ENCODE measurements at regions not wholly inside any gene's neighbourhood (a gene's known extent, or its start where the extent isn't known, plus 50 kb on each side); places are given as distances from the start of the nearest gene placed in this dataset.

DNA sequence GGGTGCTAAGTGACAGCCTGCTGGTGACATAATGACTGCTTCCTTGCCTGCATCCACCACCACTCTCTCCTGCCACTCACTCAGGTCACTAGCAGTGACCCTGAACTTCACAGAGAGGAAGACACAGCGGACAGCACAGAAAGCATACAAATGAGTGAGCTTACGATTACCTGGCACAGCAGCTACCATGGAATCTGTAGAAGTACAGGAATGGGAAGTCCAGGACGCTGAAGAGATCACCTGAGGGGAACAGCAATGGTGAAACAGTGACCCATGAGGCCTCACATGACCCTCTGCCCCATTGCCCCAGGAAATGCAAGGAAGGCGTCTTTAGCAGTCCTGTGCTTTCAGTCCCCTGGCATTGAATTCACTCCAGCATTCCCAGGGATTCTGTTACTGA is 96.7 kb upstream of the RIOK3 start:
- TF ChIP-seq, protein P1, sequence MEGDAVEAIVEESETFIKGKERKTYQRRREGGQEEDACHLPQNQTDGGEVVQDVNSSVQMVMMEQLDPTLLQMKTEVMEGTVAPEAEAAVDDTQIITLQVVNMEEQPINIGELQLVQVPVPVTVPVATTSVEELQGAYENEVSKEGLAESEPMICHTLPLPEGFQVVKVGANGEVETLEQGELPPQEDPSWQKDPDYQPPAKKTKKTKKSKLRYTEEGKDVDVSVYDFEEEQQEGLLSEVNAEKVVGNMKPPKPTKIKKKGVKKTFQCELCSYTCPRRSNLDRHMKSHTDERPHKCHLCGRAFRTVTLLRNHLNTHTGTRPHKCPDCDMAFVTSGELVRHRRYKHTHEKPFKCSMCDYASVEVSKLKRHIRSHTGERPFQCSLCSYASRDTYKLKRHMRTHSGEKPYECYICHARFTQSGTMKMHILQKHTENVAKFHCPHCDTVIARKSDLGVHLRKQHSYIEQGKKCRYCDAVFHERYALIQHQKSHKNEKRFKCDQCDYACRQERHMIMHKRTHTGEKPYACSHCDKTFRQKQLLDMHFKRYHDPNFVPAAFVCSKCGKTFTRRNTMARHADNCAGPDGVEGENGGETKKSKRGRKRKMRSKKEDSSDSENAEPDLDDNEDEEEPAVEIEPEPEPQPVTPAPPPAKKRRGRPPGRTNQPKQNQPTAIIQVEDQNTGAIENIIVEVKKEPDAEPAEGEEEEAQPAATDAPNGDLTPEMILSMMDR (IDR thresholded peaks at IDR 0.05): no peak
- TF ChIP-seq POLR2A (IDR thresholded peaks at IDR 0.05): no peak
